ENCODE measurements at regions not wholly inside any gene's neighbourhood (a gene's known extent, or its start where the extent isn't known, plus 50 kb on each side); places are given as distances from the start of the nearest gene placed in this dataset.

- DNase-seq (ENCODE audit: low read depth) = no peak
Observed at GRCh38 chr4:23660865-23661264, 229.0 kb downstream of the PPARGC1A start.

- DNase-seq (ENCODE audit: low read depth) = no peak
Observed at GRCh38 chr4:23654791-23655190, 235.1 kb downstream of the PPARGC1A start.

- DNase-seq (ENCODE audit: low read depth) = no peak
Observed at GRCh38 chr4:23648854-23649596, 240.8 kb downstream of the PPARGC1A start.

DNA sequence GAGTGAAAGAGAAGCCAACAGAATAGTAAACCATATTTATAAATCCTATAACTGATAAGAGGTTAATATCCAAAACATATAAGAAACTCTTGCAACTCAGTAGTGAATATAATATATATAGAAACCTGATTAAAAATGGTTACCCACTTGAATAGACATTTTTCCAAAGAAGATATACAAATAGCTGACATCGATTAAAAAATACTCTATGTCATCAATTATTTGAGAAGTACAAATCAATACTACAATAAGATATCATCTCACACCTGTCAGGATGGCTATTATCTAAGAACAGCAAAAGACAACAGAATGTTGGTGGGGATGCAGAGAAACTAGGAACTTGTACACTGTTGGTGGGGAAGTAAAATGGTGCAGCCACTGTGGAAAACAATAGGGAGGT lies 254.4 kb downstream of the PPARGC1A start:
- no peak for DNase-seq (ENCODE audit: low read depth)

- no peak for DNase-seq (ENCODE audit: low read depth)
Observed at GRCh38 chr4:23631255-23631950, 258.4 kb downstream of the PPARGC1A start.

DNA sequence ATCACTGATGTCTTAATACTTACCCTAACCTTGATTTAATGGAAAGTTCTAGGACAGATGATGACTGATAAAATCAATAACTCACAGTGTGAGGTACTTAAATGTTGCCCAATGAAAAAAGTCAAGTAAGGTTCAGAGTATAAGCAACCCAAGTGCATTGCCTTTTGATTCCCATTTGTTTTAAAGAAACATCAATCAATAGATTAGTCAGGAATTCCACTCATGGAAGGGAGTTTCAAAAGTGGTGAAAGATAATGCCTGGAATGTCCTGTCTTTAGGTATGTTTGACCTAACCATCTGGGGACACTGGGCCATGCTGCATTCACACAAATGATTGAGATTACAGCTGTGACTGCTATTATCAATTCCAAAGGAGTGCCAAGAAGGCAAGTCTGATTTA lies 259.7 kb downstream of the PPARGC1A start:
- DNase-seq (ENCODE audit: low read depth) = no peak

- DNase-seq (ENCODE audit: low read depth) = no peak
Observed at GRCh38 chr4:23629421-23629820, 260.4 kb downstream of the PPARGC1A start.

DNA sequence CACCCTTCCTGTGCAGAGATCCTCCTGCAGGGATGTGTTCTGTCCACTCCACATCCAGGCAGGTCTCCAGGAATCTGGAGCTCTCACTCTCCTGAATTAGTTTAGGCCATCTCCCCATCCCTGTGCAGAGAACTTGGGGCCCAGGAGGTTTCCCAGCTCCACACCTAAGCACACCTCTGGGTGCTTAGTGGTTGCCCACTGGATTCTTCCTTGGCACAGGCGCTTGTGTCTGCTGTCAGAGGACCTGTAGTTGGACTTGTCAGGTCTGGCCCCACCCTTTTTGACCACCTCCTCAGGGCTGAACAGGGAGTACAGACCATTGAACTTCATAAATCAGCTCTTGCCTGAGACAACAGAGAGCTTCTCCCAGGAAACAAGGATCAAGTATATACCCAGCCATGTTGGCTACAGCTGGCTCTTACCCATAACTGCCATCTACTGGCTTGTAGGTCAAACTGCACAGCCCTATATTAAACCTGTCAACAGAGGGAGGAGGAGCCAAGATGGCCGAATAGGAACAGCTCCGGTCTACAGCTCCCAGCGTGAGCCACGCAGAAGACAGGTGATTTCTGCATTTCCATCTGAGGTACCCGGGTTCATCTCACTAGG lies 275.5 kb downstream of the PPARGC1A start:
- DNase-seq (ENCODE audit: low read depth) = peak; percentile 1

DNA sequence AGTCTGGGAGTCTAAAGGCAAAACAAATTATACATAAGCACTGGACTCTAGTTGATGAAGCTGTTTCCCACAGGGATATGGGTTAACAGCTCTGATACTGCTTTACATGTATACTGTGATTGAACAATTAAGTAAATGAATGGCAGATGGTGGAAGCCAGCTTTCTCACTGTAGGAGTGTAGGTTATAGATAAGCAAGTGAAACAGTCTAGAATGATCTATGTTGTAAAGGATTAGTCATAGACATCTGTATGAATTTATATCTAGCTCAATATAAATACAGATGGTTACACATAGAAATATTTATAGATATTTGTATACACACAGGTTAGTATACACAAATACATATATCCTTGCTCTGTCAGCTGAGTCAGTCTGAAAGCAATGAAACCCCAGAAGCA lies 276.1 kb downstream of the PPARGC1A start:
- DNase-seq (ENCODE audit: low read depth) = no peak

DNA sequence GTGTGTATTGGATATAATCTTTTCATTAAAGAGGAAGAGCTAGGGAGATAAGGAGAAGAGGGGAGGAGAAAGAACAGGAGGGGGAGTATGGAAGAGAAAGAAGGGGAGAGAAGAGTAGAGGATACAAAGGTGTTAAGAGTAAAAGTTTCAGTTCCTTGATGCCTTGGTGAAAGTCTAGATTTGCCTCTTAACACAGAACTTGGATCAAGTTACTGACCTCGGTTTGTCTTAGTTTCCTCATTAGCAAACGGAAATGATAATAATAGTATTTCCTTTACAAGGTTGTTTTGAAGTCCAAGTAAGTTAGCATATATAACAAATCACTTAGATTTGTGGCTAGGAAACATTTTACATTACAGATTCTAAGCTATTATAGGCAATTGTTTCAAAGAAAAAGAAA lies 287.1 kb downstream of the PPARGC1A start:
- no peak for DNase-seq (ENCODE audit: low read depth)

GRCh38 chr4:23594125-23594524 lies 295.7 kb downstream of the PPARGC1A start:
- no peak for DNase-seq (ENCODE audit: low read depth)

- no peak for DNase-seq (ENCODE audit: low read depth)
Observed at GRCh38 chr4:23590431-23590830, 299.4 kb downstream of the PPARGC1A start.

DNA sequence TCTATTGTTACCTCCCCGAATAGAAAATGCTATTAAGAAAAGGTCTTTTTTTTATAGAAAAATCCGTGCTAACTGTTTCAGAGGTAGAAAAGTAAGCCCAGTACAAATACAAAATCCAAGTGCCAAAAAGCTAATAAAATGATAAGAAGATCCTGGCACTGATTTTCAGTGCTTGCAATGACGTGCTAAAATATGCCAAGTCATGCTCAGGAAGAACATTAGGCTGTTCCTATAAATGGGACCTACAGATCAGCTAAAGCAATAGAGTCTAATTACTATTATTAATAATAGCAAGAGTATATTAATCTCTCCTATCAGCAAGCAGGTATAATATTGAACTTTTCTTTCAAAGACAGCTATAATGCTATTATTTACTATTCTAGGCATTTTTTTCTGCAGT lies 305.8 kb downstream of the PPARGC1A start:
- DNase-seq (ENCODE audit: low read depth) = no peak

DNA sequence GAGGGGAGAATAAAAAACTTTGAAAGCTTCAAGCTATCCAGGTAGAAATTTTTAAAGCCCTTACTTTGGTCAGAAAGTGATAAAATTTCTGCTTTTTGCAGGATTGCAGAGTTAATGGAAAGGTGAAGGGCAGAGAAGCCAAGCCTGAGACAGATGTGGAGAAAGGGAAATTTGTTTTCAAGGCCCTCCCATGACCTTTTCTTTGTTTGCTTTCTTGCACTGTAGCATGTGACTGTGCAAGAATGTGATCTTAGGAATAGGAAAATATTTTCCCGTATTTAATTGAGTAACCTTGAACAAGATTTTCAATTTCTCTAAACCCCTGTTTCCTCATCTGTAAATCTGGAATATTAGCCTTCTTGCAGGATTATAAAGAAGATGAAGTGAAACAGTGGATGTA lies 307.2 kb downstream of the PPARGC1A start:
- DNase-seq (ENCODE audit: low read depth) = no peak

- DNase-seq (ENCODE audit: low read depth) = no peak
Observed at GRCh38 chr4:23579166-23579565, 310.7 kb downstream of the PPARGC1A start.

DNA sequence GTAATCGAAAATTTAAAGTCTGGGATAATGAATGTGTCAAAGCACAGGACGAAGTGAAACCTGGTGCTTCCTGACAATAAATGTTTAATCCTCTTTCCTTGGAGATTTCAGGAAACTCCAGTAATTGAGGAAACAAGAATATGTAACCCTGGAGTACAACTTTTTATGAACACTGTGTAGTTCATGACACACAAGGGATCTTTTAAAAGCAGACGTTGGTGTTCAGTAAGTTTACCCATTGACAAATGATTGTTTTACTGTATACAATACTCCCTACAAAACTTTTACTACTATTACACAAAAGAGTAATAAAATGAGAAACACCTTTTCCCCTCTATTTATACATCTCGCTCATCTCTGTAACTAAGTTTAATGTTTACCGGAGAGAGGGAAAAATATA lies 312.4 kb downstream of the PPARGC1A start:
- DNase-seq (ENCODE audit: low read depth) = no peak

GRCh38 chr4:23572382-23572781 lies 317.5 kb downstream of the PPARGC1A start:
- no peak for DNase-seq (ENCODE audit: low read depth)

DNA sequence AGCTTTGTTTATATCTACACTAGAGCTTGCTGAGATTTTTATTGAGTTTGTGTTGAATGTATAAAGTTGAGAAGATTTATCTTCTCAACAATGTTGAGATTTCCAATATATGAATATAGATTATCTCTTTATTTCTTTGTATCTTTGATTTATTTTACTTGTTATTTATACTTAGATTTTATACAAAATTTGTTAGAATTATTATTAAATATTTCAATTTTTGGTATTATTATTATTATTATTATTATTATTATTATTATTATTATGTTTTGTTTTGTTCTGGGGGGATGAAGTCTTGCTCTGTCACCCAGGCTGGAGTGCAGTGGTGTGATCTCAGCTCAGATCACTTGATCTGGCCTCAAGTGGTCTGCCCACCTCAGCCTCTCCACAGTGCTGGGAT lies 322.5 kb downstream of the PPARGC1A start:
- no peak for DNase-seq (ENCODE audit: low read depth)

DNA sequence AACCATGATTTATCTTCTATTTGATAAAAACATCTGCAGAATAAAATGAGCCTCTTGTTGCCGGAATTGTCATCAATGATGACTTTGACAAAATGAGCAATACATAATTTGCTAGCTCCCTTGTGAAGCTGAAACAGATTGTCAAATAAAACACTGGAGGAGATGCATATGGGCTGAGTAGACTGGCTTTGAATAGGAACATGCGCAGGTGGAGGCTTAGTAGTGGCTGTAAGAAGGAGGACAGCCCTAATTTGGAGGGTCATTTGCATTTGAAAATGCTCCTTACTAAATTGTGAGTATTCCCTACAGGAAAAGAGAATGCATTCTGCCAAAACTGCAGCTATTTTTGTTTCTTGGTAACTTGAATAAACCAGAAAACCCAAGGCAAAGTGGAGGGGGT lies 329.1 kb downstream of the PPARGC1A start:
- DNase-seq (ENCODE audit: low read depth) = no peak

DNA sequence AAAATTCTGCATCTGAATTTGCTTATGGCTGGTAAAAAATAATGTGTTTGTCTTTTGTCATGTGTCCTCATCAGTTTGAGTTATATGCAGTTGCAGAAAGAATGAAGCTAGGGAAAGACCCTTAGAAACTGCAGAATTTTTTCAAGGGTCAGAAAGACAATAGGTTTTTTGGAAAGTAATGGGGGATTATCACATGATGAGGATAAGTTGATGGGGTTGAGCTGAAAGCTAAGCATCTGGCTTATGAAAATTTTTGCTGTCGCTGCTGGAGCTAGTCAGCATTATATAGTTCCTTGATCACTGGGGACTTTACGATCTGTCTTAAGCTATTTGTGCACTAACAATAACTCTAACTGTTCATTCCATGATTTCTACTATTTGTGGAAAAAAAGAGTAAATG lies 331.7 kb downstream of the PPARGC1A start:
- no peak for DNase-seq (ENCODE audit: low read depth)

GRCh38 chr4:23547601-23548000 lies 342.2 kb downstream of the PPARGC1A start:
- no peak for DNase-seq (ENCODE audit: low read depth)

DNA sequence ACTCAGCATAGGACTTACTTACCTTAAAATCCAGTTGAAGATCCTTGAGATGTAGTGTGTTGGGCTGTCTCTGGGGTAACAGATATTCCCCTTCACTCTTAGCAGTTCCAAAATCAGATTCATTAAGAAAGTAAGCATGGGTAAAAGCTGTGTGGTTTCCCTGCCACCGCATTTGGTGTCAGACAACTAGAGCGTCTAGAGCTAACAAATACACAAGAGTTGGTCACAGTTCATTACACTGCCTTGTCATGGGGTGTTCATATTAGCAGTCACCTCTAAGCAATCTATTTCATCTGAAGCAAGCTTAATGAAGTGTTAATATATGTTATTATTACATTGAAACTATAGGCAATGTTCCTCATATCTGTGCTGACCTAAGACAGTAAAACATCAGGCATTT lies 342.8 kb downstream of the PPARGC1A start:
- no peak for DNase-seq (ENCODE audit: low read depth)

- DNase-seq (ENCODE audit: low read depth) = no peak
Observed at GRCh38 chr4:23539969-23540569, 349.8 kb downstream of the PPARGC1A start.

All from GM04504 (cell line).